ENCODE measurements at regions not wholly inside any gene's neighbourhood (a gene's known extent, or its start where the extent isn't known, plus 50 kb on each side); places are given as distances from the start of the nearest gene placed in this dataset.

DNA sequence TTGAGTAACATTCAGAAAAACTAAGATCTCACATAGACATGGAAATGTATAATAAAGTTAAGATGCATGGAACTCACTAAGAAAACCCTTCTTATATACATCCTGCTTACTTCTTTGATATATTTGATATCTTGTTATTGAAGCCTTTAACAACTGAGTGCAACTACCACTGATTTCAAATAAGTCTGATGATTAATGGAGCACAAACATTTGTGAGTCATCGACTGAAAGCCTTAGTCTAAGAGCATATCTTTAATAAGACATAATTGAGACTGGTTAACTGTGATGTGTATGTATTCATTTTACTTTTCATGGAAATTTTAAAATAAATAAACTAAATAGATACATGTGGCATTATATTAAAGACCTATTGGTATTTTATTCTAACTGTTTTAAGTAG, 740.5 kb downstream of the EPHA3 start:
- TF ChIP-seq CTCF (IDR thresholded peaks at IDR 0.05) (no peak), POLR2A (IDR thresholded peaks at IDR 0.05) (no peak)
